HG03064 (cell line): ENCODE measurements at regions not wholly inside any gene's neighbourhood (a gene's known extent, or its start where the extent isn't known, plus 50 kb on each side); places are given as distances from the start of the nearest gene placed in this dataset.

Experiments
- ATAC-seq: cut with Tn5 transposase; IDR thresholded peaks from one replicate; pipeline ENCODE4 v1.9.1; 2021; ENCODE audit warnings: low read depth; ENCODE audit not compliant: unreplicated experiment

GRCh38 chr19:27925202-27925601, 1287.7 kb downstream of the UQCRFS1 start:
- ATAC-seq: no peak

GRCh38 chr19:27922970-27923369, 1290.0 kb downstream of the UQCRFS1 start:
- no peak for ATAC-seq

GRCh38 chr19:27920774-27921173, 1292.2 kb downstream of the UQCRFS1 start:
- no peak for ATAC-seq

GRCh38 chr19:27918818-27919217, 1294.1 kb downstream of the UQCRFS1 start:
- ATAC-seq: no peak

- no peak for ATAC-seq
Observed at GRCh38 chr19:27911122-27911898, 1301.6 kb downstream of the UQCRFS1 start.

- no peak for ATAC-seq
Observed at GRCh38 chr19:27909861-27910260, 1303.1 kb downstream of the UQCRFS1 start.

- ATAC-seq: no peak
Observed at GRCh38 chr19:27909185-27909840, 1303.6 kb downstream of the UQCRFS1 start.

- no peak for ATAC-seq
Observed at GRCh38 chr19:27906081-27906480, 1306.9 kb downstream of the UQCRFS1 start.

- ATAC-seq: no peak
Observed at GRCh38 chr19:27905074-27905473, 1307.9 kb downstream of the UQCRFS1 start.

- no peak for ATAC-seq
Observed at GRCh38 chr19:27901078-27901477, 1311.9 kb downstream of the UQCRFS1 start.

- ATAC-seq: no peak
Observed at GRCh38 chr19:27896091-27896490, 1316.9 kb downstream of the UQCRFS1 start.

- no peak for ATAC-seq
Observed at GRCh38 chr19:27894906-27895754, 1317.8 kb downstream of the UQCRFS1 start.

GRCh38 chr19:27892500-27892899, 1320.5 kb downstream of the UQCRFS1 start:
- ATAC-seq: no peak

GRCh38 chr19:27891411-27891810, 1321.5 kb downstream of the UQCRFS1 start:
- no peak for ATAC-seq

- no peak for ATAC-seq
Observed at GRCh38 chr19:27890696-27891095, 1322.3 kb downstream of the UQCRFS1 start.

- no peak for ATAC-seq
Observed at GRCh38 chr19:27890206-27890605, 1322.7 kb downstream of the UQCRFS1 start.

GRCh38 chr19:27889156-27889555, 1323.8 kb downstream of the UQCRFS1 start:
- no peak for ATAC-seq

GRCh38 chr19:27887946-27888345, 1325.0 kb downstream of the UQCRFS1 start:
- no peak for ATAC-seq

GRCh38 chr19:27885359-27885758, 1327.6 kb downstream of the UQCRFS1 start:
- no peak for ATAC-seq

- no peak for ATAC-seq
Observed at GRCh38 chr19:27884376-27884775, 1328.6 kb downstream of the UQCRFS1 start.

GRCh38 chr19:27881213-27881612, 1331.7 kb downstream of the UQCRFS1 start:
- no peak for ATAC-seq
